A549 (cell line): ENCODE measurements at regions not wholly inside any gene's neighbourhood (a gene's known extent, or its start where the extent isn't known, plus 50 kb on each side); places are given as distances from the start of the nearest gene placed in this dataset.

Experiments
- ATAC-seq, 2 experiments: fragments of 200-7000 bp in 1 of 2; fragments of >200 bp in 1 of 2; cut with Nextera tagmentation in 1 of 2; cut with Tn5 transposase in 1 of 2; 3 replicates each; pipeline versions ENCODE4 v1.8.0 to v1.9.1; 2018 to 2020; ENCODE audit warnings: mild to moderate bottlenecking in 1 of 2, moderate library complexity in 1 of 2
- CTCF ChIA-PET: fragments of 300-600 bp; sonication (Branson Sonifier 250); formaldehyde crosslinking; extraction: SDS; loops from one replicate; lab custom pipeline; 2021; ENCODE audit warnings: antibody characterized with exemption, inconsistent platforms; lab: Yijun Ruan, JAX
- POLR2A ChIA-PET: fragments of 350-600 bp; formaldehyde crosslinking; extraction: SDS; loops from one replicate; lab custom pipeline; 2021; ENCODE audit warnings: antibody characterized with exemption, inconsistent platforms; lab: Yijun Ruan, JAX
- DNase-seq, 2 experiments: peaks; one replicate each; pipeline versions ENCODE4 v3.0.0 to v3.0.0-alpha.2; 2011 to 2016; ENCODE audit warnings: low read depth in 1 of 2, low spot score in 1 of 2
- FAIRE-seq: peaks from 2 replicates; lab custom pipeline; 2011; peaks lifted over from hg19 to GRCh38; lab: Jason Lieb, UNC
- H3K27ac ChIP-seq, 2 experiments: fragments of >200 bp; sonication (Bioruptor Twin); formaldehyde crosslinking; 3 replicates each; pipeline ENCODE4 v1.5.1; 2016 to 2017
- H3K4me1 ChIP-seq: fragments of >200 bp; sonication (Bioruptor Twin); formaldehyde crosslinking; 3 replicates; pipeline ENCODE4 v1.6.1; 2016
- H3K4me2 ChIP-seq: fragments of >200 bp; sonication (Bioruptor Twin); formaldehyde crosslinking; 3 replicates; pipeline ENCODE4 v1.6.1; 2016
- H3K4me3 ChIP-seq: fragments of >200 bp; sonication (Bioruptor Twin); formaldehyde crosslinking; 3 replicates; pipeline ENCODE4 v1.5.1; 2016
- H3K9me3 ChIP-seq: fragments of >200 bp; sonication (Bioruptor Twin); formaldehyde crosslinking; 3 replicates; pipeline ENCODE4 v1.6.1; 2016
- CBX8 ChIP-seq: fragments of 200-600 bp; sonication (generic); IDR thresholded peaks from 2 replicates; pipeline ENCODE4 v1.6.1; 2016
- ESRRA ChIP-seq: fragments of 150-350 bp; IDR thresholded peaks from 2 replicates; pipeline ENCODE4 v1.6.1; 2014; ENCODE audit warnings: mild to moderate bottlenecking, low read length, borderline replicate concordance
- FOSB ChIP-seq: fragments of 250-450 bp; sonication (Bioruptor Pico); IDR thresholded peaks from 2 replicates; pipeline ENCODE4 v1.5.0; 2020; ENCODE audit warnings: mild to moderate bottlenecking, moderate library complexity
- FOSL2 ChIP-seq, 2 experiments: fragments of 450-650 bp in 1 of 2; fragments of >200 bp in 1 of 2; sonication (Bioruptor Twin) in 1 of 2; formaldehyde crosslinking; IDR thresholded peaks; 2 replicates each; pipeline versions ENCODE4 v1.5.0 to v1.6.1; 2016 to 2020; ENCODE audit warnings: mild to moderate bottlenecking in 1 of 2, moderate library complexity in 1 of 2
- FOXS1 ChIP-seq: fragments of 250-450 bp; sonication (Bioruptor Pico); IDR thresholded peaks from 2 replicates; pipeline ENCODE4 v1.5.0; 2020; ENCODE audit warnings: mild to moderate bottlenecking, moderate library complexity
- HOXA7 ChIP-seq: fragments of 250-450 bp; sonication (Bioruptor Pico); IDR thresholded peaks from 2 replicates; pipeline ENCODE4 v1.5.0; 2020; ENCODE audit warnings: mild to moderate bottlenecking, moderate library complexity
- HOXB5 ChIP-seq: fragments of 250-450 bp; sonication (Bioruptor Pico); IDR thresholded peaks from 2 replicates; pipeline ENCODE4 v1.5.0; 2020; ENCODE audit warnings: mild to moderate bottlenecking, moderate library complexity
- JUN ChIP-seq, 2 experiments: fragments of >200 bp; sonication (Bioruptor Twin); formaldehyde crosslinking; IDR thresholded peaks; 2 replicates in 1 of 2; 3 replicates in 1 of 2; pipeline ENCODE4 v1.6.1; 2016 to 2017
- JUNB ChIP-seq: fragments of >200 bp; sonication (Bioruptor Twin); formaldehyde crosslinking; IDR thresholded peaks from 2 replicates; pipeline ENCODE4 v1.6.1; 2016
- KDM1A ChIP-seq: fragments of 200-600 bp; sonication (generic); IDR thresholded peaks from 2 replicates; pipeline ENCODE4 v1.6.1; 2016; ENCODE audit warnings: low read depth, mild to moderate bottlenecking
- MAFK ChIP-seq: fragments of 450-650 bp; IDR thresholded peaks from 2 replicates; pipeline ENCODE4 v1.6.1; 2014; ENCODE audit not compliant: partially characterized antibody
- MYC ChIP-seq: IDR thresholded peaks from 2 replicates; pipeline ENCODE4 v1.6.1; 2012; ENCODE audit warnings: mild to moderate bottlenecking, inconsistent platforms, low read length, improper control_type of control experiment, borderline replicate concordance
- NFE2L2 ChIP-seq: fragments of 150-350 bp; conservative IDR thresholded peaks from 2 replicates; pipeline ENCODE4 v1.6.1; 2014; ENCODE audit warnings: low read length
- NPAS2 ChIP-seq: fragments of 250-450 bp; sonication (Bioruptor Pico); IDR thresholded peaks from 2 replicates; pipeline ENCODE4 v1.8.0; 2022; ENCODE audit warnings: mild to moderate bottlenecking, moderate library complexity, borderline replicate concordance
- POLR2AphosphoS2 ChIP-seq: conservative IDR thresholded peaks from 2 replicates; pipeline ENCODE4 v1.6.1; 2012; ENCODE audit warnings: low read length, improper control_type of control experiment, inconsistent platforms
- RAD21 ChIP-seq, 2 experiments: fragments of >200 bp in 1 of 2; sonication (Bioruptor Twin) in 1 of 2; formaldehyde crosslinking in 1 of 2; IDR thresholded peaks in 1 of 2; conservative IDR thresholded peaks in 1 of 2; 2 replicates in 1 of 2; 3 replicates in 1 of 2; pipeline ENCODE4 v1.6.1; 2012 to 2018; ENCODE audit warnings: inconsistent platforms in 1 of 2
- SMC3 ChIP-seq: fragments of >200 bp; sonication (Bioruptor Twin); formaldehyde crosslinking; IDR thresholded peaks from 3 replicates; pipeline ENCODE4 v1.6.1; 2018; ENCODE audit warnings: inconsistent platforms
- SREBF2 ChIP-seq: fragments of 450-650 bp; IDR thresholded peaks from 2 replicates; pipeline ENCODE4 v1.6.1; 2014; ENCODE audit warnings: mild to moderate bottlenecking, moderate library complexity
- TFCP2L1 ChIP-seq: fragments of 250-450 bp; sonication (Bioruptor Pico); IDR thresholded peaks from 2 replicates; pipeline ENCODE4 v1.5.0; 2021; ENCODE audit warnings: mild to moderate bottlenecking
- TP53 ChIP-seq: fragments of 250-450 bp; sonication (Bioruptor Pico); IDR thresholded peaks from 2 replicates; pipeline ENCODE4 v1.5.0; 2021; ENCODE audit warnings: mild to moderate bottlenecking, moderate library complexity
- ZNF302 ChIP-seq: fragments of 250-450 bp; sonication (Bioruptor Pico); IDR thresholded peaks from 2 replicates; pipeline ENCODE4 v1.9.0; 2021; ENCODE audit warnings: inconsistent platforms, mild to moderate bottlenecking, moderate library complexity
- WGBS: methylation state at CpG from one replicate; pipeline ENCODE4 v1.1.6; 2017; ENCODE audit errors: missing lambda C conversion rate; 5-methylcytosine and 5-hydroxymethylcytosine counted together
- TF ChIP-seq, protein P1 (sequence below): fragments of 200-600 bp; sonication (generic); IDR thresholded peaks from 2 replicates; pipeline ENCODE4 v1.6.1; 2016; ENCODE audit warnings: antibody characterized with exemption, mild to moderate bottlenecking, moderate library complexity
- TF ChIP-seq, protein P2 (sequence below): fragments of >200 bp; sonication (Bioruptor Twin); formaldehyde crosslinking; IDR thresholded peaks from 3 replicates; pipeline ENCODE4 v1.5.1; 2016
- TF ChIP-seq, protein P3 (sequence below): fragments of 250-450 bp; sonication (Bioruptor Pico); IDR thresholded peaks from 2 replicates; pipeline ENCODE4 v1.5.0; 2020; ENCODE audit warnings: low read depth, mild to moderate bottlenecking, moderate library complexity
- TF ChIP-seq, protein P4 (sequence below): fragments of 150-350 bp; IDR thresholded peaks from 2 replicates; pipeline ENCODE4 v1.6.1; 2014; ENCODE audit warnings: low read depth, mild to moderate bottlenecking, low read length
- TF ChIP-seq, protein P5 (sequence below): IDR thresholded peaks from 2 replicates; pipeline ENCODE4 v1.6.1; 2012

DNA sequence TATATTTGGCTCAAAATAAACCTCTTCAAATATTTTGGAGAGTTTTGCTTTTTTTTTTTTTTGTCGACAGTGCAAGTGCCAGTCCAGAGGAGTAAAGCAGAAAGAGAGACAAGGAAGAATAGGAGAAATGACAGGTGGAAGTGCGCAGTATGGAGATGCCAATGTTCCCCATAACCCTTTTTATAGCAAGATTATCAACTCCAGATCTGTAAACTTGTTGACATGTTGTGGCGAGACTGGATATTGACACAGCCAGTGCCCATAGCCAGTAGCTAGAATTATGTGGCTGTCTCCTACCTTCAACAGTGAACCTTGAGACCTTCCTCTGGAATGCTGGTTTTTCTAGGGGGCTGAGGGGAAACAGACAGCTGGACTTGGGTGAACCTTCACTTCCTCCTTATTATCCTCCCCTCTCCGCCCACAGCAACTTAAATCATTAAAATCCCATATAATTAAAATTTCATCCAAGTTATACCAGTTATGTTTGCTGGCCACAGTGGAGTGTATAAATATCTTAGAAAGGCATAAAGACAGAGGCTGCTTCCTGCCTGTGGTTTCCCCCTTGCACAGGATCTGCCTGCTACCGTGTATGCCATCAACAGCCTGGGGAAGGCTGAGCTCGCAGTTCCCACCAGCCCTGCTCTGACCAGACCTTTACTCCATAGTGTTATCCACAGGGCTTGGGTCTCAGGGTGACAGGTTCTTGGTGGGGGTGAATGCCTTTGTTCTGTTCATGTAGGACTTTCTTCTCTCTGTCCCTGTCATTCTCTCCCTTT lies 112.3 kb upstream of the ANKH start:
- DNase-seq (no peak), ATAC-seq (no peak), FAIRE-seq (no peak)
- TF ChIP-seq MYC (no peak), TP53 (CRISPR knock-in tag) (no peak), ESRRA (no peak), SMC3 (no peak), FOXS1 (CRISPR knock-in tag) (no peak), FOSL2 (IDR thresholded peaks at IDR 0.05) (no peak), FOSL2 (CRISPR knock-in tag; IDR thresholded peaks at IDR 0.05) (no peak), MAFK (no peak), RAD21 (conservative IDR thresholded peaks at IDR 0.05 in 1 of 2, IDR thresholded peaks at IDR 0.05 in 1 of 2) (no peak), CBX8 (no peak), NFE2L2 (no peak), SREBF2 (no peak)
- TF ChIP-seq, protein P1, sequence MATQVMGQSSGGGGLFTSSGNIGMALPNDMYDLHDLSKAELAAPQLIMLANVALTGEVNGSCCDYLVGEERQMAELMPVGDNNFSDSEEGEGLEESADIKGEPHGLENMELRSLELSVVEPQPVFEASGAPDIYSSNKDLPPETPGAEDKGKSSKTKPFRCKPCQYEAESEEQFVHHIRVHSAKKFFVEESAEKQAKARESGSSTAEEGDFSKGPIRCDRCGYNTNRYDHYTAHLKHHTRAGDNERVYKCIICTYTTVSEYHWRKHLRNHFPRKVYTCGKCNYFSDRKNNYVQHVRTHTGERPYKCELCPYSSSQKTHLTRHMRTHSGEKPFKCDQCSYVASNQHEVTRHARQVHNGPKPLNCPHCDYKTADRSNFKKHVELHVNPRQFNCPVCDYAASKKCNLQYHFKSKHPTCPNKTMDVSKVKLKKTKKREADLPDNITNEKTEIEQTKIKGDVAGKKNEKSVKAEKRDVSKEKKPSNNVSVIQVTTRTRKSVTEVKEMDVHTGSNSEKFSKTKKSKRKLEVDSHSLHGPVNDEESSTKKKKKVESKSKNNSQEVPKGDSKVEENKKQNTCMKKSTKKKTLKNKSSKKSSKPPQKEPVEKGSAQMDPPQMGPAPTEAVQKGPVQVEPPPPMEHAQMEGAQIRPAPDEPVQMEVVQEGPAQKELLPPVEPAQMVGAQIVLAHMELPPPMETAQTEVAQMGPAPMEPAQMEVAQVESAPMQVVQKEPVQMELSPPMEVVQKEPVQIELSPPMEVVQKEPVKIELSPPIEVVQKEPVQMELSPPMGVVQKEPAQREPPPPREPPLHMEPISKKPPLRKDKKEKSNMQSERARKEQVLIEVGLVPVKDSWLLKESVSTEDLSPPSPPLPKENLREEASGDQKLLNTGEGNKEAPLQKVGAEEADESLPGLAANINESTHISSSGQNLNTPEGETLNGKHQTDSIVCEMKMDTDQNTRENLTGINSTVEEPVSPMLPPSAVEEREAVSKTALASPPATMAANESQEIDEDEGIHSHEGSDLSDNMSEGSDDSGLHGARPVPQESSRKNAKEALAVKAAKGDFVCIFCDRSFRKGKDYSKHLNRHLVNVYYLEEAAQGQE, result no peak
- TF ChIP-seq, protein P2, sequence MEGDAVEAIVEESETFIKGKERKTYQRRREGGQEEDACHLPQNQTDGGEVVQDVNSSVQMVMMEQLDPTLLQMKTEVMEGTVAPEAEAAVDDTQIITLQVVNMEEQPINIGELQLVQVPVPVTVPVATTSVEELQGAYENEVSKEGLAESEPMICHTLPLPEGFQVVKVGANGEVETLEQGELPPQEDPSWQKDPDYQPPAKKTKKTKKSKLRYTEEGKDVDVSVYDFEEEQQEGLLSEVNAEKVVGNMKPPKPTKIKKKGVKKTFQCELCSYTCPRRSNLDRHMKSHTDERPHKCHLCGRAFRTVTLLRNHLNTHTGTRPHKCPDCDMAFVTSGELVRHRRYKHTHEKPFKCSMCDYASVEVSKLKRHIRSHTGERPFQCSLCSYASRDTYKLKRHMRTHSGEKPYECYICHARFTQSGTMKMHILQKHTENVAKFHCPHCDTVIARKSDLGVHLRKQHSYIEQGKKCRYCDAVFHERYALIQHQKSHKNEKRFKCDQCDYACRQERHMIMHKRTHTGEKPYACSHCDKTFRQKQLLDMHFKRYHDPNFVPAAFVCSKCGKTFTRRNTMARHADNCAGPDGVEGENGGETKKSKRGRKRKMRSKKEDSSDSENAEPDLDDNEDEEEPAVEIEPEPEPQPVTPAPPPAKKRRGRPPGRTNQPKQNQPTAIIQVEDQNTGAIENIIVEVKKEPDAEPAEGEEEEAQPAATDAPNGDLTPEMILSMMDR, result no peak
- Histone ChIP-seq H3K4me3 (no peak overlapping the region), H3K9me3 (peaks cover 9% of the 10 kb centered on the region; the same call in 1 of the 3 replicates), H3K4me2 (no peak overlapping the region), H3K27ac (no peak overlapping the region), H3K4me1 (no peaks in the 10 kb centered on the region)
- CTCF ChIA-PET, result interaction anchor here (0.6 to 1.5 kb wide), 2 partner anchors 163 to 256 kb away, joined by 5 to 7 read pairs; no protein-coding TSS in a partner anchor
- 79% methylated on average over 6 of the region's 6 CpGs for WGBS
- POLR2A ChIA-PET, result no interaction called here

DNA sequence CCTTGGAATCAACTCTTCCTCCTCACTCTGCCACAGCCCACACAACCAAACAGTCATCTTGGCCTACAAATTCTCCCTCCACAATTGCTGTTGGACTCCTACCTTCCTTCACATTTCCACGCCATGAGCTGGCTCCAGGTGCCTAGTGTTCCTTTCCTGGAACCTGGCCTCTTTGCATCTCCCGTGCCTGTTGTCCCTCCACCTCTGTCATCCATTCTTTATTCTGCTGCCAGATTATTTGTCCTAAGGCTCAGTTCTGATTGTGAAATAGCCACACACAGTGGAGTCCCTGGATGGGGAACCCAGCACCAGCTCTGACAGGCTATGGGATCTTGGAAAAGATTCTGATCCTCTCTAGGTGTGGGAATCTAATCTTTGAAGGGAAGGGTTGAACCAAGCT lies 109.1 kb upstream of the ANKH start:
- FAIRE-seq, result no peak
- ATAC-seq, result no peak
- TF ChIP-seq NFE2L2 (no peak), MAFK (no peak), NPAS2 (CRISPR knock-in tag) (no peak), ZNF302 (CRISPR knock-in tag) (no peak), HOXB5 (no peak), HOXA7 (CRISPR knock-in tag) (no peak), ESRRA (no peak), TFCP2L1 (CRISPR knock-in tag) (no peak), KDM1A (no peak), POLR2AphosphoS2 (no peak), JUN (IDR thresholded peaks at IDR 0.05) (no peak), FOXS1 (CRISPR knock-in tag) (no peak), JUNB (no peak), FOSB (CRISPR knock-in tag) (no peak), MYC (no peak)
- TF ChIP-seq, protein P3, sequence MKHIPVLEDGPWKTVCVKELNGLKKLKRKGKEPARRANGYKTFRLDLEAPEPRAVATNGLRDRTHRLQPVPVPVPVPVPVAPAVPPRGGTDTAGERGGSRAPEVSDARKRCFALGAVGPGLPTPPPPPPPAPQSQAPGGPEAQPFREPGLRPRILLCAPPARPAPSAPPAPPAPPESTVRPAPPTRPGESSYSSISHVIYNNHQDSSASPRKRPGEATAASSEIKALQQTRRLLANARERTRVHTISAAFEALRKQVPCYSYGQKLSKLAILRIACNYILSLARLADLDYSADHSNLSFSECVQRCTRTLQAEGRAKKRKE (CRISPR knock-in tag), result no peak
- TF ChIP-seq, protein P4, sequence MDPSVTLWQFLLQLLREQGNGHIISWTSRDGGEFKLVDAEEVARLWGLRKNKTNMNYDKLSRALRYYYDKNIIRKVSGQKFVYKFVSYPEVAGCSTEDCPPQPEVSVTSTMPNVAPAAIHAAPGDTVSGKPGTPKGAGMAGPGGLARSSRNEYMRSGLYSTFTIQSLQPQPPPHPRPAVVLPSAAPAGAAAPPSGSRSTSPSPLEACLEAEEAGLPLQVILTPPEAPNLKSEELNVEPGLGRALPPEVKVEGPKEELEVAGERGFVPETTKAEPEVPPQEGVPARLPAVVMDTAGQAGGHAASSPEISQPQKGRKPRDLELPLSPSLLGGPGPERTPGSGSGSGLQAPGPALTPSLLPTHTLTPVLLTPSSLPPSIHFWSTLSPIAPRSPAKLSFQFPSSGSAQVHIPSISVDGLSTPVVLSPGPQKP, result no peak
- TF ChIP-seq, protein P5, sequence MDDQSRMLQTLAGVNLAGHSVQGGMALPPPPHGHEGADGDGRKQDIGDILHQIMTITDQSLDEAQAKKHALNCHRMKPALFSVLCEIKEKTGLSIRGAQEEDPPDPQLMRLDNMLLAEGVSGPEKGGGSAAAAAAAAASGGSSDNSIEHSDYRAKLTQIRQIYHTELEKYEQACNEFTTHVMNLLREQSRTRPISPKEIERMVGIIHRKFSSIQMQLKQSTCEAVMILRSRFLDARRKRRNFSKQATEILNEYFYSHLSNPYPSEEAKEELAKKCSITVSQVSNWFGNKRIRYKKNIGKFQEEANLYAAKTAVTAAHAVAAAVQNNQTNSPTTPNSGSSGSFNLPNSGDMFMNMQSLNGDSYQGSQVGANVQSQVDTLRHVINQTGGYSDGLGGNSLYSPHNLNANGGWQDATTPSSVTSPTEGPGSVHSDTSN, result no peak
- Histone ChIP-seq H3K27ac (no peak overlapping the region), H3K9me3 (peaks cover 9% of the 10 kb centered on the region; the same call in 1 of the 3 replicates), H3K4me1 (no peaks in the 10 kb centered on the region), H3K4me3 (no peak overlapping the region), H3K4me2 (no peak overlapping the region)
- DNase-seq, result no peak
- CTCF ChIA-PET, result interaction anchor here (1.1 to 1.2 kb wide), 3 partner anchors 12 to 23 kb away, joined by 3 to 4 read pairs (median 4); no protein-coding TSS in a partner anchor
- WGBS, result 57% methylated on average over 2 of the region's 2 CpGs
- POLR2A ChIA-PET, result no interaction called here
